ENCODE measurements at regions not wholly inside any gene's neighbourhood (a gene's known extent, or its start where the extent isn't known, plus 50 kb on each side); places are given as distances from the start of the nearest gene placed in this dataset.
"Not testable (repeated sequence)": the region's sequence is repeated elsewhere in the genome, so short reads cannot be mapped to it uniquely, and the experiment has no call there.

DNA sequence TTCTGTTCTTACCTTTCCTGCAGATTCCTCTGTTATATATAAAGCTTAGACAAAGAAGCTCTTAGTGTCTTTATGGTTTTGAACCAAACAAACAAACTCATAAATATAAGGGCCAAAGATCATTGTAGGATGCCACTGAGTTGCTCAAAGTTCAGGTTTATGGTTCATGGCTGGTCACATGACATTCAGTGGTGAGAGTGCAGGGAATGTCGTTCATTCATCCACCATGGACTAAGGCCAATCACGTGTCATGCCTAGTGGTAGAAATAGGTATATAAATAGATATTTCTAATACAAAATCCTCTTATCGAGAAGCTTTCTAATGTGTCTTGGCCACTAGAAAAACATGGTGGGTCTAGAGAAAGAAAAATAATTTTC, 119.4 kb downstream of the GATA3 start:
- no peak for DNase-seq

DNA sequence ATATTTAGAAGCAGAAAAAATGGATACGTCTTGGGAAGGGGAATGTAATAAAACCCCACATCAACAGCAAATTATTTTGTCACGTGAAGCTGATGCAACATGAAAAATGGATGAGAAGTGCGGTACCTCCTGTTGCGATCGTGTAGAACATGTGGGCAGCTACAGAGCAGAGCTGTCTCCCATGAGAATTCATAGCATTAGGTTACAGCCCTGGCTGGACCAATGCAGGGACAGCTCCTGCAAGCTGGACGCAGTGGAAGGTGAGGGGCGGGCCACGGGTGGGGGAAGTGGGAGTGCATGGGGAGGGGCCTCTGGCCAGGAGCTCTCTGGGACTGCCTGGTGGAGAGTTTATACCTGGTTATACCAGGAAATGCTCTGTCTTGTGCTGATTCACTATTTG, 120.3 kb downstream of the GATA3 start:
- DNase-seq = no peak

DNA sequence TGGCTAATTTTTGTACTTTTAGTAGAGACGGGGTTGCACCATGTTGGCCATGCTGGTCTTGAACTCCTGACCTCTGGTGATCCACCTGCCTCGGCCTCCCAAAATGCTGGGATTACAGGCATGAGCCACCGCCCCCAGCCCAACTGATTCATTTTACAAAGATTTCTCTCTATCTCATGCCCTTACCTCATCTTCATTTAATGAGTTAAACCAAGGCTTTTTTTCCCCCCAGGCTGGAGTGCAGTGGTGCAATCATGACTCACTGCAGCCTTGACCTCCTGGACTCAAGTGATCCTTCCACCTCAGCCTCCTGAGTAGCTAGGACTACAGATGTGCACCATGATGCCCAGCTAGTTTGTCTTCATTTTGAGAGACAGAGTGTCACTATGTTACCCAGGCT, 123.0 kb downstream of the GATA3 start:
- not testable (repeated sequence) for DNase-seq

- not testable (repeated sequence) for DNase-seq
These were observed 125.3 kb downstream of the GATA3 start for GRCh38 chr10:8179773-8180172.

DNA sequence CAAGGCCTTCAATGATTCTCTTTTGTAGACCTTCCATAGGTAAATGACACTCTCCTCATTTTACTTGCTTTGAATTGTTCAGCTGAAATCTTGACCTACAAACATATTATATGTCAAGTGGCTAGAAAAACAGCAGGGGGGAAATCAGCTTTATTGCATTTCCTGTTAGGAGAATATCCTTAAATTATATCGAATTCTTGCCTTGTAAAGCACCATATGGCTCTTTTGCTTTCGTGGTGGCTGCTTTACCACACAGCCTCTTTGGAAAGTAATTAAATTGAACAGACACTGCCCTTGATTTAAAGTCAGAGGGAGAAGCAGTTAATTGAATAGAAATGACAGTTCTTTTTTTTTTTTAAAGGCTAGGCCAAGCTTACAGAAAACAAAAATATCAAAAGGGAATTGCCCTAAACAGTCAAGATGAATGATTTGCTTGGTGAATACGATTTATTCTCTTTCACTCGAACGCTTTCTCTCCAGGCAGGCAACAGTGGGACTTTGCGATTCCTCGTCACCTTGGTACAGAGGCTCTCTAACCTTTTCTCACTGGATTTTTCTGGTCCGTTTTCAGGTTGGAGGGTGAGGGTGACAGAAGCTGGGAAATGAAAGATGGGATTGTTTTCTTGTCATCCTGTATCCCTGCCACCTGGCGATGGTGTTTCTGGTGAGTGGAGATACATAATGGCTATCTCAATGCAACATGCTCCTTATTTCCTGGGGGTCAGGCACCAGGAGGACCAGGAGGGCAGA, 126.0 kb downstream of the GATA3 start:
- DNase-seq = no peak

DNA sequence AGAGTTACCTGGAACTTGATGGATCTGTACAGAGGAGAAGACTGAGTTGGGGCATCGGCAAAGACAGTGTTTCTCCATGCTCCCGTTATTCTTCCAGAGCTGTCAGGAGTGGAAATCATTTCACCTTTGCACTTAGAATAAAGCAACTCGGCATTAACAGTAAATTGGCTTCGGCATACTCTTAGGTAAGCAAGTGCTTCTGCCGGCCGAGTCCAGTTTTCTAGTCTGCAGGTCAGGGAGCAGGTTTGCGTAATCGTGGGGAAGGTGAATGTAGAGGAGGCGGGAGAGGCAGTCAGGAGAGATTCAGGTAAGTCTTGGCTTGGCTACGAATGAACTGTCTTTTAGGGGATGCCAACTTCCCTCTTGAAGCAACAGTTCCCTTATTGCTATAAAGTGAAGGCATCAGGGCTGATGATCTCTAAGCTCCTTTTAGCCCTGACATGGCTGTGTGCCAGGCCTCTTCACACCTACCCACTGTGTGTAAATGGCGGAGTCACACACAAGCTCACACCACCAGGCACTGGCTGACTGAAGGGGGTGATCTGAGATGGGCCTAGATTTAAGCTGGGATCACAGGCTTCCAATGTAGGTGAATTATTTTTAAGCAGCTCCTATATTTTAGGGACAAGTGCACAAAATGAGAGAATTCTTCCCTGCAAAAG, 127.1 kb downstream of the GATA3 start:
- DNase-seq = no peak

DNA sequence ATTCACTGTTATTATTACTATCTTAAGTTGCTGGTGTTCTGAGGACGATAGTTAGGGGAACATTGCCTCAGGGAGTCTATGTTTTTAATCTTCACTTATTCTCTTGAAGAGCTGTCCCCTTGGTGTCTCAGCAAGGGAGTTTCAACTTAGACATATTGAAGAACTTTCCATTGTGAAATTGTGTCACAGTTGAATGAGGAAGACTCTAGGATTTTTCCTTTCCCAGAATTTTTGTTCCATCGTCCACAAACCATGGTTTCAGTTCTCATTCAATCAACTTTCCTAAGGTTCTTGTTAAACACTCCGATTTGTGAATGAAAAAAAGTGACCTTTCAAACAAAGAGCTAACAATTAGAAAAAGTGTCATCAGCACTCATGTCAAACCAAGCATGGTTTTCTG, 128.3 kb downstream of the GATA3 start:
- DNase-seq = no peak

DNA sequence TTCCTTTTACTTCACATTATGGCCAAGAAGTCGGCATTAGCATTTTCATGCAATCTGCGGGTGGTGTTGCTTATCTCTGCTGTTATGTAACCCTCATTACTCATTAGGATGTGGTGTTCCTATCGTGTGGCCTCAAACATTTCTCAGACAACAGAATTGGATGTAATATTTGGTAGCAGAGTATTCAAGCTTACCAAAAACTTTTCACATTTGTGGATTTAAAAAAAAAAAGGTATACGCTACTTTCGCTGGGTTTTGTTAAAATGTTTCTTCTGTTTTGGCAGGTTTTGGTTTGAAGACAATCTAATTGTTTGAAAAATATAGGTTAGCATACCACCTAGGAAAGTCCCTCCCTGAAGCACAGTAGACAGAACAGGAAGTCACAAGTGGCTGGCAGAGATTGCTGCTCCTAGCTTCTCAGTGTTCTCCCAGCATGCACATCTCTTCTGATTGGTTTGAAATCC, 128.8 kb downstream of the GATA3 start:
- DNase-seq = peak; percentile 83

GRCh38 chr10:8187171-8187666, 132.7 kb downstream of the GATA3 start:
- DNase-seq = no peak

DNA sequence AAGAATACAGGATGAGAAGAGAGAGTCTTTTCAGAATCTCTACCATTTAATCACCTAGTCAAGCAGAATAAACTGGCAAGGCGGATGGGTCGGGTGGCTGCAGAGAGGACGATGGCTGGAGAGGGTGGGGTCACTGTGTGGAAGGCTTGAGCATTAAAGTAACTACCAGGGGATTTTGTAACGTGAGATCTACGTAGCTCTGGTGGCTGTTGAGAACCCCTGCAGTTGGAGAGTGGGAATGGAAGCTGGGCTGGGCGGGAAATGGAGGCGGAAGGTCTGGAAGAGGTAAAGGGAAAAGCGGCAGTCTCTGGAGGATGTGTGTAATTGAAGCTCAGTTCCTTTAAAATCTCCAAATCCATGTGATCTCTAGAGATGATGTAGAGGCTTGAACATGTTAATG, 135.0 kb downstream of the GATA3 start:
- DNase-seq = no peak

- DNase-seq = no peak
These were observed 137.8 kb downstream of the GATA3 start for GRCh38 chr10:8192301-8192700.

DNA sequence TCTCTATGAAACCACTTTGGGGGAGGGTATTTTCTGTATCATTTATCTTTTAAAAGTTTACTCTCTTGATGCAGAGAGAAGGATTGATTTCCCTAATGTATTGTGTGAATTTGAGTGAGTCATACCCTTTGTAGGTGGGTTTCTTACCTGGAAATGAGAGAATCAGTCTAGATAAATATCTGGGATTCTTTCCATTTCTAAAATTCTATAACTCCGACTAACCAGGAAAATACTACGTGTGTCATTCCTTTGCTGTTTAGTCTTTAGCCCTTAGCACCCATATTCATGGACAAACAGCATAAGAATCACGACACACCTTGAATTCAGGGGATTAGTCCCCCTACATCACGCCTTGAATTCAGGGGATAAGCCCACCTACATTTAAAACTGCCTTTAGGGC, 139.1 kb downstream of the GATA3 start:
- DNase-seq = no peak

DNA sequence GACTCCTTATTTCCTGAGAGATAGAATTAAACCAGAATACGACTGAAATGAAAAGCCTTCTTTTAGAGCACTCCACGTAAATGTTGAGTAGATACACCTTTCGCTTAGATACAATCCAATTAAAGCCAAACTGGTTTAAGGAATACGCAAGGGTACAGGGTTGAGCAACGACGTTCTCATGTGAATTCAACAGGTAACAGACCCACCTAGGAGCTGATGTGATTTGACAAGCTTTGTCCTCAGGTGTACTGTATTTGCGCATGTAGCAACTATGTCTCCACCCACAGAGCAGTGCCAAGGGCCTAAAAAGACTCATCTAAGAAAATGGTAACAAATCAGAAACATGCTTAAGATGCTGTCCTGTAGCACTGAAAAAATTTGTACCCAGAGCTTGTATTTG, 139.6 kb downstream of the GATA3 start:
- no peak for DNase-seq

DNA sequence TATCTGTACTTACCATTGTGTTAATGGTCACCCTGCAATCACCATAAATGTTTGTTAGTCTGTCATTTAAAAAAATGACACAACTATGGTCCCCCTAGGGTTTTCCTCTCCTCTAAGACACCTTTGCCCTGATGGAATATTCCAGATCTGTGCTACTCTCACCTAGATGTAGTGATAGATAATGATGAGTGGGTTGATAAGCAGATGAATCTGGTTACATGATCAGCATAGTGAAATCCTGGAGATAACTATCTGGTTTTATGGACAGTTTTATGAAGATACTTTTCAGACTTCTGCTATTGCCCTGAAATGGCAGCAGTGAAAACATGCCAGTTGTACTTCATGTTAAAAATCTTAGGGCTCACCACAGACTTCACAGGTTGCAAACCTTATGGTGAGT, 152.4 kb downstream of the GATA3 start:
- DNase-seq = no peak

DNA sequence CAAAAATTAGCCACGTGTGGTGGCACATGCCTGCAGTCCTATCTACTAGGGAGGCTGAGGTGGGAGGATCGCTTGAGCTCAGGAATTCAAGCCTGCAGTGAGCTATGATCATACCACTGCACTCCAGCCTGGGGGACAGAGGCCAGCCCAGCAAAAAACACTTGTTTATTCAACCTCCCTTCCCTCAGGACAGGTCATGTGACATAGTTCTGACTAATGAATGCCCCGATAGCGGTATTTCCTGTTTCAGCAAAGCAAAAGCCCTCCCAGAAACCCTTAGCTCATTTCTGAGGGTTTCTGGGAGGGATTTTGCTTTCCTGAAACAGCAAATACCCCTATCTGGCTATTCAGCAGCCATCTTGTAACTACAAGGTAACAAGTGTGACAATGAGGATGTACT, 157.1 kb downstream of the GATA3 start:
- no peak for DNase-seq

DNA sequence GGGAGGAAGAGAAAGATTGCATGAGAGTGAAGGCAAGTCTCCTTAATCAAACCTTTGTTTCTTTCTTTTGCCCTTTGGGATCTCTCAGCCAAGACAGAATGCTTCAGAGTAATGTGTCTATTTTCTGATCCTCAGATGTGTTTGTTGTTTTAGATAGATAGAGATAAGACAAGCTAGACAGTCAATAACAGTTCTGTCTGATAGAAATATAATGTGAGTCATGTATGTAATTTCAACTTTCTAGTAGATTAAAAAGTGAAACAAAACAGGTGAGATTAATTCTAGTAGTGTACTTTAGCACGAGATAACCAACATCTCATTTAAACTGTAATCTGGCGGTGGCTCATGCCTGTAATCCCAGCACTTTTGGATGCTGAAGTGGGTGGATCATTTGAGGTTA, 159.2 kb downstream of the GATA3 start:
- DNase-seq = peak; percentile 1

GRCh38 chr10:8214587-8214986, 160.1 kb downstream of the GATA3 start:
- no peak for DNase-seq

DNA sequence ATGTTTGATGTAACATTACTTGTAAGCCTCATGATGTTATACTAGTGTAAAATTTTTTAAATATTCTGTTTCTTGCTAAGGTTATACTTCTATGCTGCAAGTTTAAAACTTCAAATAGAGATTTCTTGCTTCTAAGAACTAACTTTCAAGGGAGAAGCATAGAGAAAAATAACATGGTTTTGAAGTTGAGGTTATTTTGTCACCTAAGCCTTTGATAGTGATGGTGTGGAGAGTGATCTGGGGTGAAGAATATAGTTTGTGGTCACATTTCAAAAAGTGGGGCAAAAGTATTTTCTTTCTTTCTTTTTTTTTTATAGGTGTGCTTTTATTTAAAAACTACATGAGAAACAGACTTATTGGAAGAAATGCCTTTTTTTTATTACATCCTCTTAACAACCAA, 162.4 kb downstream of the GATA3 start:
- DNase-seq = no peak

DNA sequence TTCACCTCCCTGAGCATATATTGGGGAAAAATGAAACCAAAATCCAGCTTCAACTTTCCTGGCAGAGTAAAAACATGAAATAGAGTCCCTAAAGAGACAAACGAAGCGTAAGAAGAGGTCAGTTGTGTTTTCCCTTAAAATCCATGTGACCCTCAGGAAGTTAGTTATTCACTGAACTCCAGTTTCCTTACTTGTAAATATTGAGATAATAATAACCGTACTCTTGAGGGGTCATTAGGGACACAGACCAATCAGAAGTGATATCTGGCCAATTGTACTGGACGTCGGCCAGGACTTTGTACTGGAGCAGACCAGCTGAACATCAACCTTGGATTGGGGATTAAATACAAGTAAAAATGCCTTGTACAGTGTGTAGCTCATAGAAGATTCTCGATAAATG, 167.0 kb downstream of the GATA3 start:
- no peak for DNase-seq

- no peak for DNase-seq
These were observed 170.1 kb downstream of the GATA3 start for GRCh38 chr10:8224591-8224990.

DNA sequence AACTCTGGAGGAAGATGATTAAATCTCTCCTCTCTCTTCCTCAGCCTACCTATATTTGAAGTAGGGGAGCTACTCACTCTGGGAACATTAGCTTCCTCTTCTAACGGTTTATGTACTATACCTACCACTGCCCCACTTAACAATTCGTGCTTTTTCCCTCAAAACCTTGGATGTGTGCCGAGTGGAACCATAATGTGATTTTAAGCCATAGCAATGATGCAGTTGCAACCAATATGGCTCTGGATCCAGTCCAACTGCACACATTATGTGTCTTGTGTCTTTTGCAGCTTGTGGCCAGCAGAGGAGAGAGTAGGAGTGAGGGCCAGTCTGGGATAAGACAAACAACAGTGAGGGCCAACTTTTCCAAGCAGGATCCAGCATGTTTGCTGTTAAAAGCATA, 170.7 kb downstream of the GATA3 start:
- DNase-seq = no peak

DNA sequence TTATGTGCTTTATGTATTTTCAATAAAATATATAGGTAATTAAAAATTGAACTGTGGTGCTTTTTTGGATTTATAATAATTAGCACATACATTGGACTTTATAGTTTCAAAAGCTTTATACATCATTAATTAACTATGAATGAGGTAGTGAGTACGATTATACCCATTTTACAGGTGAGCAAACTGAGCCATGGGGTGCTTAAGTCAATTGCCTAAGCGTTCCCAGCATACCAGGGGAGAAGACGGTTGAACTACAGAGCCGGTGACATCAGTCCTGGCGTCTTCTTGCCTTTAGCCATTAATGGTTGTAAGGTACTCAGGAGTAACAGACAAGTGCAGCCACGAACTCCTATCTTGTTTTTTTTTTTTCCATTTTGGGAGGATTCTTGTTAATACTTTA, 172.8 kb downstream of the GATA3 start:
- no peak for DNase-seq

DNA sequence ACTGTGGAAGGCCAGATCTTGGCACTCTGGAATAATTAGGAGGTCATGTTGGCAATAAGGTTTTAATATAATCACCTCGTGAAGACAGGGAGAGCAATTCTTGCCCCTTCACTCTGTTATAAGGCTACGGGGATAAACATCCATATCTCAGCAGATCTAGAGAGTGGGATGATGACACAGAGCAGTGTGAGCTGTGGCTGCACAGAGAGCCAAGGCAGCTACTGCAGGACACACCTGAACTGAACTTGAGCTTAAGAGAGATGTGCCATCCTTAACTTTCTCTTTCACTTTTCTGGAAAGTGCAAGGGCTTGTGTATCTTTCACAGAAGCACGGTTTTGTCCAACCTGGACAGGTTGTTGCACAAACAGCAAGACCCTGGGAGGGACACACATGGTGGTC, 174.7 kb downstream of the GATA3 start:
- DNase-seq = peak; percentile 22

DNA sequence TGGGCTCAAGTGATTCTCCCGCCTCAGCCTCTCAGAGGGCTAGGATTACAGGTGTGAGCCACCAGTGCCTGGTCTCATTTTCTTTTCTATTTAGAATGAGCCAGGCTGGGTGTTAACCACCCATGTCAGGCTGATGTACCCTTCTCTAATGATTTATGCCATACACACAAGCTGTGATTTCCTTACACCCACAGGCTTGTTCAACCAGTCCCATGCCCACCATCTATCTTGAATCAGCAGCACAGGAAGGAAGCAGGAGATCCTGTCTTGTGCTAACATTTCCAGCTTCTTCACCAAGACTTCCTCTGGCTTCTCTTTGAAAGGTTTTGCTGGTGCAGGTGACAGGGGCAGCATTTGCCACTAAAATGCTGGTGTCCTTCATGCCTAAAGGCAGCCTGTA, 176.4 kb downstream of the GATA3 start:
- DNase-seq = no peak

DNA sequence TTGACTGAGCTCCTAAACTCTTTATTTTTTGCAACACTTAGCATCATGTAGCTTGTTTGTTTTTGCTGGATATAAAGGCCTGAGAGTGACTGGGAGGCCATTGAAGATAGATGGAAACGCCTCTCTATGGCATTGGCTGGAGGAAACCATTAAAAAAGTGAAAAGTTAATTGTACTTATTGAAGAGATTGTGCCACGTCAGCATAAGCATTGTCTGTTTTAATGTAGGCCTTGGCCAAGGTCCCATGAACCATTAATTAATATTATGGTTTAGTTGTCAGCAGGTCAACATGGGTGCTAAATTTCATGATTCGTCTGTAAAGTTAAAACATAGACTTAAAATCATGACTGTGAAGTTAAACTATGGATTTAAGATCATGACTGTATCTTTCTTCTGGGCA, 178.6 kb downstream of the GATA3 start:
- DNase-seq = no peak

All from CD4-positive, alpha-beta T cell treated with Interleukin-4 for 4 hours (primary cell).